HUES6 (cell line): ENCODE measurements at regions not wholly inside any gene's neighbourhood (a gene's known extent, or its start where the extent isn't known, plus 50 kb on each side); places are given as distances from the start of the nearest gene placed in this dataset.
"Not testable (repeated sequence)": the region's sequence is repeated elsewhere in the genome, so short reads cannot be mapped to it uniquely, and the experiment has no call there.

ENCODE experiments used
- H3K27ac ChIP-seq: 2 replicates; pipeline ENCODE4 v1.7.0; 2013; ENCODE audit warnings: low read depth, mild to moderate bottlenecking, low read length, inconsistent platforms
- H3K27me3 ChIP-seq: 2 replicates; pipeline ENCODE4 v1.6.1; 2013; ENCODE audit warnings: low read length; ENCODE audit not compliant: control insufficient read depth, insufficient read depth
- H3K36me3 ChIP-seq: 2 replicates; pipeline ENCODE4 v1.6.1; 2013; ENCODE audit warnings: low read length; ENCODE audit not compliant: control insufficient read depth, insufficient read depth
- H3K4me1 ChIP-seq: 2 replicates; pipeline ENCODE4 v1.6.1; 2013; ENCODE audit warnings: low read length; ENCODE audit not compliant: control insufficient read depth, insufficient read depth
- H3K4me3 ChIP-seq: 2 replicates; pipeline ENCODE4 v1.5.1; 2013; ENCODE audit warnings: low read depth, low read length
- H3K9ac ChIP-seq: one replicate; pipeline ENCODE4 v1.6.1; 2013; ENCODE audit warnings: mild to moderate bottlenecking, low read length
- H3K9me3 ChIP-seq: 2 replicates; pipeline ENCODE4 v1.6.1; 2013; ENCODE audit warnings: low read depth, low read length; ENCODE audit not compliant: control insufficient read depth, insufficient read depth

- H3K27me3 ChIP-seq, H3K9me3 ChIP-seq, H3K9ac ChIP-seq, H3K4me1 ChIP-seq, H3K36me3 ChIP-seq, H3K27ac ChIP-seq, H3K4me3 ChIP-seq: not testable (repeated sequence)
Measured at GRCh38 chr22:16090991-16091390, 401.2 kb downstream of the POTEH start.

DNA sequence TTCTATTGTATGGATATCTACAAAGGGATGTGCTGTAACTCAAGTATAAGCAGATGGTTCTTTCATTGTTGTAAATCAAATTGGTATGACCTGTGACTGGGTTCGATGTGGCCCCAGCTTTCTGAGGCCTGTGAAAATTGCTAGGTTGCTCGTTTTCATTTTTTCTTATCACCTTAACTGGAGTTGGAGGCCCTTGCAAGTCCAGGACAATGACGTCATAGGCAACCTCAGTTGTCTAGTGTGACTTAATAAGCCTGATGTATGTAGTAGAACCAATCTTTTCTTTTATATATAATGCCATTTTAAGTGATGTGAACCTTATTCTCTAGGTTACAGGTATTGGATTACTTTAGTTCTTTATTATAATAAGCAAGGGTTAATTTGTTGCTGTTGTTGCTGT is 415.3 kb downstream of the POTEH start:
- H3K36me3 ChIP-seq, H3K27me3 ChIP-seq, H3K9me3 ChIP-seq, H3K27ac ChIP-seq, H3K9ac ChIP-seq, H3K4me1 ChIP-seq, H3K4me3 ChIP-seq: not testable (repeated sequence)

DNA sequence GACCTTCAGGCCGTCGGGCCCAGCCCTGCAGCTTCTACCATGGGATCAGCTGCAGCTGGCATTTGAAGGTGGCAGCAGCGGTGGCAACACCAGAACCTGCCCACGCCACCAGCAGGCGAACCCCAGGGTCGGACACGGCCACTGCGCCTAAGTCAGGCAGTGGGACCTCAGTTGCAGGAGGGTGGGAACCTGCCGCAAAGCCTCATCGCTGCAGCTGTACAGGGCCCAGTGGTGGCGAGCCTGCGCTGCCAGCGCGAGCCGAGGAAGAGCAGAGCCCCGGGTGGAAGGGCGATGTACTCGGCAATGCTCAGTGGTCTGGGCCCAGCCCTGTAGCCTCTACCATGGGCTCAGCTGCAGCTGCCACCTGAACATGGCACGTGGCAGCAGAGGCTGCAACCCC is 441.6 kb downstream of the POTEH start:
- not testable (repeated sequence) for H3K4me3 ChIP-seq, H3K27me3 ChIP-seq, H3K27ac ChIP-seq, H3K4me1 ChIP-seq, H3K9ac ChIP-seq, H3K36me3 ChIP-seq, H3K9me3 ChIP-seq

GRCh38 chr22:16131918-16132317 is 442.1 kb downstream of the POTEH start:
- H3K27me3 ChIP-seq: no peaks in the 10 kb centered on the region

GRCh38 chr22:16132598-16132997 is 442.8 kb downstream of the POTEH start:
- H3K27me3 ChIP-seq, H3K36me3 ChIP-seq, H3K9ac ChIP-seq, H3K9me3 ChIP-seq, H3K4me1 ChIP-seq, H3K4me3 ChIP-seq, H3K27ac ChIP-seq: not testable (repeated sequence)

More at GRCh38 chr22:16131918-16132317, 442.1 kb downstream of the POTEH start:
- Histone ChIP-seq H3K9ac (no peak overlapping the region), H3K9me3 (peaks cover 5% of the 10 kb centered on the region; the same call in 1 of the 2 replicates), H3K4me1 (no peaks in the 10 kb centered on the region), H3K4me3 (no peak overlapping the region), H3K27ac (no peak overlapping the region), H3K36me3 (no peaks in the 10 kb centered on the region)

DNA sequence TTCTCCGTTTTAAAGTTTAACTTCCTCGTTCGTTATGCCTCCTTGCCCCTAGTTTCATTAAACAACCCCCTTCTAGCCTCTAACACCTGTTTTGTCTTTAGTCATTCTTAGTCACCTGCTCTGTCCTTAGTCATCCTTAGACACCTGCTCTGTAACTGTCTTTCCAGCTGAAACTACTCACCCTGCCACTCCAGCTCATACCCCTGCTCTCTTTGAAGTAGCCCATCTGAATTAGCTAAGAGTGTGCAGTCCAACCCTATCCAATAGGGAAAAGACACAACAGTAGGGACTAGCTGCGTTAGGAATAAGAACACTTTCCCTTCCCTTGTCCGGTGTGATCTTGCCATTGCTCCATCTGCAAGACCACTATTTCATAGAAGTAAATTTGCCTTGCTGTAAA is 446.5 kb downstream of the CCT8L2 start:
- H3K27ac ChIP-seq, H3K36me3 ChIP-seq, H3K4me1 ChIP-seq, H3K4me3 ChIP-seq, H3K27me3 ChIP-seq, H3K9ac ChIP-seq: not testable (repeated sequence)
- H3K9me3 ChIP-seq: peaks cover 10% of the 10 kb centered on the region; the same call in 1 of the 2 replicates

- H3K9ac ChIP-seq, H3K4me3 ChIP-seq, H3K36me3 ChIP-seq, H3K27me3 ChIP-seq, H3K4me1 ChIP-seq, H3K27ac ChIP-seq: not testable (repeated sequence)
- H3K9me3 ChIP-seq: peaks cover 12% of the 10 kb centered on the region; the same call in 1 of the 2 replicates
Measured at GRCh38 chr22:16146916-16147315, 445.7 kb downstream of the CCT8L2 start.

GRCh38 chr22:16177287-16177686 is 415.3 kb downstream of the CCT8L2 start:
- peaks cover 17% of the 10 kb centered on the region; the same call in 1 of the 2 replicates for H3K9me3 ChIP-seq

DNA sequence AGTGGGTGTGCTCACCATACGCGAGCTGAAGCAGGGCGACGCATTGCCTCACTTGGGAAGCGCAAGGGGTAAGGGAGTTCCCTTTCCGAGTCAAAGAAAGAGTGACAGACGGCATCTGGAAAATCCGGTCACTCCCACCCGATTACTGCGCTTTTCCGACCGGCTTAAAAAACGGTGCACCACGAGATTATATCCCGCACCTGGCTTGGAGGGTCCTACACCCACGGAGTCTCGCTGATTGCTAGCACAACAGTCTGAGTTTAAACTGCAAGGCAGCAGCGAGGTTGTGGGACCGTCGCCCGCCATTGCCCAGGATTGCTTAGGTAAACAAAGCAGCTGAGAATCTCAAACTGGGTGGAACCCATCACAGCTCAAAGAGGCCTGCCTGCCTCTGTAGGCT is 408.7 kb downstream of the CCT8L2 start:
- Histone ChIP-seq H3K4me3 (0 out of 2 replicates have a peak overlapping the region, but pooled peaks have one; percentile 16), H3K9me3 (peaks cover 23% of the 10 kb centered on the region; the same call in 1 of the 2 replicates)
- H3K9ac ChIP-seq, H3K27ac ChIP-seq, H3K27me3 ChIP-seq, H3K36me3 ChIP-seq, H3K4me1 ChIP-seq: not testable (repeated sequence)

More at GRCh38 chr22:16177287-16177686, 415.3 kb downstream of the CCT8L2 start:
- H3K27me3 ChIP-seq, H3K4me1 ChIP-seq, H3K36me3 ChIP-seq, H3K9ac ChIP-seq, H3K4me3 ChIP-seq, H3K27ac ChIP-seq: not testable (repeated sequence)
